Caco-2 (cell line): ENCODE measurements at regions not wholly inside any gene's neighbourhood (a gene's known extent, or its start where the extent isn't known, plus 50 kb on each side); places are given as distances from the start of the nearest gene placed in this dataset.

Source experiments
- BruUV-seq: library from RNA; stranded (reverse); fragments of 400-500 nt; replicated peaks from 2 replicates; lab custom pipeline; 2021; lab: Mats Ljungman, UMichigan
- CTCF ChIA-PET: fragments of 300-600 bp; sonication (Branson Sonifier 250); formaldehyde crosslinking; loops from one replicate; lab custom pipeline; 2022; ENCODE audit warnings: antibody characterized with exemption; lab: Charles Lee
- POLR2A ChIA-PET: fragments of 300-600 bp; sonication (Branson Sonifier 250); formaldehyde crosslinking; loops from one replicate; lab custom pipeline; 2022; ENCODE audit warnings: antibody characterized with exemption; lab: Charles Lee
- DNase-seq, 2 experiments: peaks; one replicate each; pipeline versions ENCODE4 v3.0.0 to v3.0.0-alpha.2; 2020 to 2022
- H3K27me3 ChIP-seq: replicated peaks from 2 replicates; pipeline ENCODE4 v1.6.0; 2011; ENCODE audit warnings: low read length; ENCODE audit not compliant: control insufficient read depth, insufficient read depth
- H3K36me3 ChIP-seq: 2 replicates; pipeline ENCODE4 v1.5.1; 2011; ENCODE audit warnings: low read length; ENCODE audit not compliant: control insufficient read depth, insufficient read depth
- H3K4me1 ChIP-seq: fragments of 250-450 bp; sonication (Bioruptor Pico); 2 replicates; pipeline ENCODE4 v1.5.1; 2020; ENCODE audit warnings: mild to moderate bottlenecking
- H3K4me3 ChIP-seq: 2 replicates; pipeline ENCODE4 v1.5.1; 2011; ENCODE audit warnings: low read depth, mild to moderate bottlenecking, control low read depth, low read length
- H3K9me3 ChIP-seq: fragments of 250-450 bp; sonication (Bioruptor Pico); 2 replicates; pipeline ENCODE4 v1.5.1; 2020; ENCODE audit warnings: mild to moderate bottlenecking, moderate library complexity
- H3K27ac Mint-ChIP-seq: one replicate; pipeline ENCODE4 v1.8.0; 2022; ENCODE audit warnings: mixed read lengths; ENCODE audit not compliant: unreplicated experiment
- H3K27me3 Mint-ChIP-seq: one replicate; pipeline ENCODE4 v1.8.0; 2022; ENCODE audit warnings: mixed read lengths; ENCODE audit not compliant: insufficient read depth, unreplicated experiment
- H3K36me3 Mint-ChIP-seq: one replicate; pipeline ENCODE4 v1.8.0; 2022; ENCODE audit warnings: mild to moderate bottlenecking, mixed read lengths; ENCODE audit not compliant: insufficient read depth, unreplicated experiment
- H3K4me1 Mint-ChIP-seq: one replicate; pipeline ENCODE4 v1.8.0; 2022; ENCODE audit warnings: low read depth, mixed read lengths; ENCODE audit not compliant: unreplicated experiment
- H3K4me3 Mint-ChIP-seq: one replicate; pipeline ENCODE4 v1.8.0; 2022; ENCODE audit warnings: mild to moderate bottlenecking, moderate library complexity, mixed read lengths; ENCODE audit not compliant: unreplicated experiment
- H3K9me3 Mint-ChIP-seq: one replicate; pipeline ENCODE4 v1.8.0; 2022; ENCODE audit warnings: mixed read lengths; ENCODE audit not compliant: unreplicated experiment
- CTCF ChIP-seq, 2 experiments: fragments of 200-600 bp in 1 of 2; IDR thresholded peaks; 1 replicate in 1 of 2; 2 replicates in 1 of 2; pipeline versions ENCODE4 v1.5.1 to v1.8.0; 2011 to 2022; ENCODE audit warnings: antibody characterized with exemption in 1 of 2, control low read depth in 1 of 2, inconsistent platforms in 1 of 2, low read depth in 1 of 2, low read length in 1 of 2, mild to moderate bottlenecking in 1 of 2, moderate library complexity in 1 of 2; ENCODE audit not compliant: insufficient read depth in 1 of 2, severe bottlenecking in 1 of 2, unreplicated experiment in 1 of 2
- intact Hi-C: fragments of 100-400 bp; cut with micrococcal nuclease; formaldehyde crosslinking; loops from one replicate; pipeline ENCODE4 v1.10.0; 2022; ENCODE audit not compliant: unreplicated experiment

GRCh38 chr6:117837261-117837660 is 69.8 kb upstream of the SLC35F1 start:
- POLR2A ChIA-PET, result no interaction called here
- intact Hi-C loops, result no loop called here
- Mint-ChIP-seq H3K27me3 (no peaks in the 10 kb centered on the region), H3K36me3 (no peaks in the 10 kb centered on the region), H3K4me3 (no peak overlapping the region), H3K27ac (no peak overlapping the region), H3K9me3 (no peaks in the 10 kb centered on the region), H3K4me1 (no peaks in the 10 kb centered on the region)
- H3K27me3 ChIP-seq, result no peaks in the 10 kb centered on the region
- no peaks in the 10 kb centered on the region for H3K9me3 ChIP-seq
- BruUV-seq, result no TSS peak
- CTCF ChIA-PET, result no interaction called here
- no peaks in the 10 kb centered on the region for H3K4me1 ChIP-seq
- no peak for DNase-seq
- TF ChIP-seq CTCF (IDR thresholded peaks at IDR 0.05; ENCODE audit: insufficient read depth in 1 of 2, low read depth in 1 of 2, low read length in 1 of 2, severe bottlenecking in 1 of 2, unreplicated experiment in 1 of 2), result no peak
- no peak overlapping the region for H3K4me3 ChIP-seq
- H3K36me3 ChIP-seq, result no peaks in the 10 kb centered on the region

- Mint-ChIP-seq H3K9me3 (no peaks in the 10 kb centered on the region), H3K27ac (no peak overlapping the region), H3K4me1 (no peaks in the 10 kb centered on the region), H3K36me3 (no peaks in the 10 kb centered on the region), H3K4me3 (no peak overlapping the region), H3K27me3 (no peaks in the 10 kb centered on the region)
- H3K4me1 ChIP-seq, result no peaks in the 10 kb centered on the region
- intact Hi-C loops, result loop anchor here (1.0 to 5.0 kb wide), 3 partner anchors 424 to 740 kb away; no protein-coding TSS in a partner anchor
- no peaks in the 10 kb centered on the region for H3K27me3 ChIP-seq
- H3K4me3 ChIP-seq, result no peak overlapping the region
- ChIA-PET CTCF (interaction anchor here (0.6 kb wide), 1 partner anchor 18 kb away, joined by 3 read pairs; no protein-coding TSS in a partner anchor), POLR2A (no interaction called here)
- BruUV-seq, result no TSS peak
- no peaks in the 10 kb centered on the region for H3K36me3 ChIP-seq
- H3K9me3 ChIP-seq, result no peaks in the 10 kb centered on the region
- DNase-seq, result peak in 1 of 2 experiments; percentile 47
- TF ChIP-seq CTCF (IDR thresholded peaks at IDR 0.05; ENCODE audit: insufficient read depth in 1 of 2, low read depth in 1 of 2, low read length in 1 of 2, severe bottlenecking in 1 of 2, unreplicated experiment in 1 of 2), result peak; percentile 29 to 41
Measured at GRCh38 chr6:117840541-117840983, 66.5 kb upstream of the SLC35F1 start.

GRCh38 chr6:117847912-117848311 is 59.2 kb upstream of the SLC35F1 start:
- Mint-ChIP-seq H3K27me3 (no peaks in the 10 kb centered on the region), H3K9me3 (peaks cover 10% of the 10 kb centered on the region), H3K27ac (no peak overlapping the region), H3K36me3 (no peaks in the 10 kb centered on the region), H3K4me3 (no peak overlapping the region), H3K4me1 (no peaks in the 10 kb centered on the region)
- CTCF ChIA-PET, result no interaction called here
- H3K27me3 ChIP-seq, result no peaks in the 10 kb centered on the region
- POLR2A ChIA-PET, result no interaction called here
- intact Hi-C loops, result no loop called here
- no peak overlapping the region for H3K4me3 ChIP-seq
- H3K9me3 ChIP-seq, result no peaks in the 10 kb centered on the region
- TF ChIP-seq CTCF (IDR thresholded peaks at IDR 0.05; ENCODE audit: insufficient read depth in 1 of 2, low read depth in 1 of 2, low read length in 1 of 2, severe bottlenecking in 1 of 2, unreplicated experiment in 1 of 2), result no peak
- BruUV-seq, result no TSS peak
- no peak for DNase-seq
- H3K36me3 ChIP-seq, result no peaks in the 10 kb centered on the region
- H3K4me1 ChIP-seq, result no peaks in the 10 kb centered on the region
